ENCODE measurements at regions not wholly inside any gene's neighbourhood (a gene's known extent, or its start where the extent isn't known, plus 50 kb on each side); places are given as distances from the start of the nearest gene placed in this dataset.

DNA sequence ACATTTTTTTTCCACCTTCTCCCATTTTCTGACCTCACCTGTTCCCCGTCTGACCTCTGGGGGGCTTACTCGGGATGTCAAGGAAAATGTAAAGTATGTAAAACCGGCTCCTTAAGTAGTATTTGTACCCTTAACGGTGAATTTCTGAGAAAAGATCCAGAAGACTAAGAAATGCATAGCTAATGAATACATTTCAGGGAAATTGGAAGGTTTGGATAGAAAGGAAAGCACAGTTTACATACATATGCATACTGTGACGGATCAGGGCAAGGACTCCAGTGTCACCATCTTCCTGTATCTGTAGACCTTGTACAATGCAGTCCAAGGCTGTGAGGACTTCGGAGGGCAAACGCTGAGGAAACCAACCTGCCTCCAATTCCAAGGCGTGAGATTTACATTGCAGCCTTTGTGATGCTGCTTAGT is 2185.9 kb upstream of the TENM3 start:
- DNase-seq (ENCODE audit: low spot score), result no peak

DNA sequence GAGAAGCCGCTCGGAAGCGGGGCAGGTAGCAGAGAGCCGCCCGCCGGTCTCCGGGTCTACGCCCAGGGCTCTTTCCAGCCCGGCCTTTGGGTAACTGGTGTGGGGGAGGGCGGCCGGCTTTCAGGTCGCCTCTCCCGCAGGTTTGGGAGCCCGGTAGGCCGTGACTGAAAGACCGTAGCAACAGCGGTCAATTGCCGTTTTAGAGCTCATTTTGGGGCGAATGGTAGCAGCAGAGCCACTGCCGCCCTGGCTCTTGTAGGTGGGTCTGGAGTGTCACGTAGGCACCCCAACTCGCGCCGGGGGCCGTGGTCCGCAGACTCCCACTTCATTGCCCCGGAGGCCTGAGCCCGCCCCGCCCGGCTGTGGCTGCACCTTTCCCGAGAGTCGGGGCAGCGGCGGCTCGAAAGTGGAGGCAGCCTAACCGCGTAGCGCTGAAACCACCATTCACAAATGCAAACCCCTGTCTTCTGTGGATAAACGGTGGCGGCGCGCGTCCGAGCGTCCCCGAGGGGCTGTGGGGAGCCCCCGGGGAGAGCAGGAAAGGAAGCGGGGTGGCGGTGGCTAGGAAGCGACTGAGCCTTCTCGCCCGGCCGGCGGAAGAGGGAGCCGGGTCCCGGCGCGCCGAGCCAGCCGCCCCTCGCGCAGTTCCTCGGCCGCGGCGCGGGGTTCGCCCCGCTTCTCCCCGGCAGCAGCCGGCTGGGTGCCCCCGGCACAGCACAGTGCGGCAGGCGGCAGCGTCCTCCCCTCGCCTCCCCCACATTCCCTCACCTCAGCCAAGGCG is 2185.1 kb upstream of the TENM3 start:
- peak; percentile 35 for DNase-seq (ENCODE audit: low spot score)

DNA sequence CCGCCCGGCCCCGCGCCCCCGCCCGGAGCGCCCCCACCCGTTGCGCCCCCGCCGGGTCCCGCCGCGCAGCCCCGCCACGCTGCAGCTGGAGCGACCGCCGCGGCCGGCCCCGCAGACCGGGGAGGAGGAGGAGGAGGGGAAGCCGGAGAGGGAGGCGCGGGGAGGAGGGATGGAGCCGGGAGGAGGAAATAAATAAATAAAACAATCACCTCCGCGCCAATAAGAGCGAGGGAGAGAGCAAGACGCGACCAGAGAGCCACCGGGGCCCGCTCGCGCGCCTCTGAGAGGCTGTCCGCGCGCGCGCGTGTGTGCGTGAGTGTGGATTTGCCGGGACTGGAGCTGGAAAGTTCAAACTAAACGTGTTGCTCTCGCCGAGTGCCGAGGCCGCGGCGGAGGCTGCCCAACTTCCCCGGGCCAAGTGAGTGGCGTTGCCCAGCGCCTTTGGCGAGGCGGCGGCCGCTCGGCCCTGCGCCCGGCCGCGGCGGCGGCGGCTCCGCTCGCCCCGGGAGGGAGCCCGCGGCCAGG is 2184.4 kb upstream of the TENM3 start:
- peak; percentile 61 for DNase-seq (ENCODE audit: low spot score)

DNA sequence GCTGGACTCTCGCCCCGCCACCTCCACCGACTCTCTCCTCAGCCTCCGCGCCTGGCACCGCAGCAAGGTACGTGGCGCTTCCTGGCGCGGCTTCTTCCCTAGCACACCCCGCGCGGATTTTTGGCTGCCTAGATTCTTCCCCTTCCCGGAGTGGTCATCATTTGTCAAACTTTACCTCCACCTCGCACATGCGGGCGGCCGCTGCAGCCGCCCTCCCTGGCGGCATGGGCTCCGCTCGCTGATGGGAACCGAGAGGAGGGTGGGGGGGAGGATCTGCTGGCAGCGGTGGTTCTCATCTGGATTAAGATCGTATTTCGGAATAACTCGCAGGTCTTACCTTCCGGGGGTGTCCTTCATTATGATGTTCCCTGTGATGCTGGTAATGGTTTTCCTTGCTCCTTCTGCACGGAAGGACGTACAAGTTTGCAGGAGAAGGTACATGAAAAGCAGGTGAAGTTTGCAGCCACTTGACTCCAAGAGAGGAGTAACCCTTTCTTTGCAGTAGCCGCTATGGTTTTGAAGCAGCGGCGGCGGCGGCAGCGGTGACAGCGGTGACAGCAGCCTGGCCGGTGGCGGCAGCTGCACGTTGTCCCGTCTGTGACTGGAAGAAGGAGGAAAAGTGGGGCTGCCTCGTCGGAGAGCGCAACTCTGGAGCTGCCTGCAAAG is 2183.9 kb upstream of the TENM3 start:
- DNase-seq (ENCODE audit: low spot score), result no peak

DNA sequence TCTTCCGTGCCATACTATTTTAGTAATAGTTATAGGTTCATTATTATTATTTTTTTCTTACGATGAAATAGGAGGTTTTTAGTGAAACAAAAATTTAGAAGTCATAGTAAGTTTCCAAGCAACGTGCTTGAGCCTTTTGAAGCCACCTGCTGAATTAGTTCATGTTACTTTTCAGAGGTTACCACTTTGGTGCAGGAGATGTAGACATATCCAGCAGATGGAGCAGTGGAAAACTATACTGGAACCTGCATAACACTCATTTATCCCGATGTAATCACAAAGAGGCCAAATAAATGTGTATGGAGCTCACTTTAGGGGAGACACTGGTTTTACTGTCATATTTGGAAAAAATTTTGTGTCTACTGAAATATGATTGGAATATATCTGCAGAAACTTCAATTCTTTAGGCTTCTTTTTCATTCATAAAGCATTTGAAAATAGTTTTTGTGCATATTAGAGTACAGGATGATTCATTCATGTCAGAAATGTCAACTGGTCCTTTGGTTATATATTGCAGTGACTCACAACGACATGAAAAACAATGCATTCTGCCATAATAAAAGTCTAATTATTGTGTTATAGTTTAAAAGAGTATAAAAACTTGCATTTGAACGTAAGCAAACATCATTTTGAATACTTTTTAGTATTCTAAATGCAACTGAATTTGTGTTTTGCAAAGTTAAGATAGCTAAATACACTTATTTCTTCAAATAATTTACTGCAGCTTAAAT is 2182.9 kb upstream of the TENM3 start:
- DNase-seq (ENCODE audit: low spot score), result no peak

DNA sequence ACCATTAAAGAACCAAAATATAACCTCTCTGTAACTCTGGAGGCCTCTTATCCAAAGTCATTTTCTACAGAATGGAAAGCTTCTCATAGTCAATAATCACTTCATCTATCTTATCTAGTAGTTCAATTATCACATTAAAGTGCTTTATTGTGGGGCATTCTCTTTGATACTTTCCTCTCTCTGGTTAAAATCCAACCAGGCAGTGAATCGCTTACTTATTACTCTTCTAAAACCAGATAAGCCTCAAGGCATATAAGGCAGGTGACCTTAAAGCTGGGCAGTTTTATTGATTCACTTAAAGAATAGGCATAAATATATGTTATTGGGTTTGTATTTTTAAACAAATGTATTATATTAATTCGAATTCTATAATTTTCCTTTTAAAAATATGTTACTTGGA is 2162.1 kb upstream of the TENM3 start:
- DNase-seq (ENCODE audit: low spot score), result no peak

DNA sequence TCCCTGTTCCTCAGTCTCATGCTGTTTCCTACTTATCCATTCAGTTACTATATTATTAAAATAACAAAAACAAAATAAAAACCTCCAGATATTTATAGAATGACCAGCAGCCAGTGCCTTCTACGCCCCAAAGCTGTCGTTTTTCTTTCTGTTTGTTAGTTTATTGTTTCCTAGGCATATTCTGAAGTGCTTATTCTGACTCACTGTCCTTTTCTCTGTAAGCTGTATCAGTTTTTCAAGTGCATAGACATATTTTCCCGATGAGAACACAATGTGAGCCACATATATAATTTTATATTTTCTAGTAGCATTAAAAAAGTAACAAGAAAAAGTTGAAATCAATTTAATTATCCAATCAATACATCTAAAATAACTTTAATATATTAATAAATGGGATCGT is 2158.6 kb upstream of the TENM3 start:
- DNase-seq (ENCODE audit: low spot score), result no peak

DNA sequence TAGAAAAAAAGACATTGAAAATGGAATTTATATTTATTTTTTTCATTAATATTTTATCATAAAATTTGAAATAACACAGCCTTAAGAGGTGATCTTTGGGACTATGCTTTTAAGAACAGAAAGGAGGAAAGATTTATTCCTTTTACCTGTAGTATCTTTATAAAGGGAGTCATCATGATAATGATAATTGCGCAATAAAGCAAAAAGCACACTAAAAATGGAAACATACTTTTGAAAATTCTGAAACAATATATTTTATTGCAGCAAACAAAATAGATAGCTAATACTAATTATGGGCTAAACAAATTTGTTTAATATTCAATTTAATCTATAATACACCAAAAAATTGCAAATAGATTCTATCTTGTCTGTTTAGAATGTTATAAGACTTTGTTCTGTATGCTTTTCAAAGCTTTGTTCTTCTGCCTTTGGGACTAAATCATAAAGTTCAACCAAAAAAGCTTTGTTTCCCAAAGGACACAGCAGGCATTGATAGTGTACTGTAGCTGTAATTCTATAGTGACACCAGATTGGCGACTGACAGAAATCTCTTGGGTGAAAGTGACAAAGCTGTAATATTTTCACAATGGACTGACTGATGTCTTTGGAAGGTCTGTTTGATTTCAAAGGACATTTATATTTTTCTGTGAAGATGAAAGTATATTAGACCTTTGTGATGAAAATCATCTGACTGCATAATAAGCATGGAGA is 2156.6 kb upstream of the TENM3 start:
- no peak for DNase-seq (ENCODE audit: low spot score)

DNA sequence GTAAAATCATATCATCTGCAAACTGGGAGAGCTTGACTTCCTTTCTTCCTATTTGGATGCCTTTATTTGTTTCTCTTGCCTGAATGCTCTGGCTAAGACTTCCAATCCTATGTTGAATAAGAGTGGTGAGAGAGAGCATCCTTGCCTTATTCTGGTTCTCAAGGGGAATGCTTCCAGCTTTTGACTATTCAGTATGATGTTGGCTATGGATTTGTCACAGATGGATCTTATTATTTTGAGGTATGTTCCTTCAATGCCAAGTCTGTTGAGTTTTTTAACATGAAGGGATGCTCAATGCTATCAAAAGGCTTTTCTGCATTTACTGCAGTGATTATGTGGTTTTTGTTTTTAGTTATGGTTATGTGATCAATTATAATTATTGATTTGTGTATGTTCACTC is 2144.6 kb upstream of the TENM3 start:
- DNase-seq (ENCODE audit: low spot score), result no peak

DNA sequence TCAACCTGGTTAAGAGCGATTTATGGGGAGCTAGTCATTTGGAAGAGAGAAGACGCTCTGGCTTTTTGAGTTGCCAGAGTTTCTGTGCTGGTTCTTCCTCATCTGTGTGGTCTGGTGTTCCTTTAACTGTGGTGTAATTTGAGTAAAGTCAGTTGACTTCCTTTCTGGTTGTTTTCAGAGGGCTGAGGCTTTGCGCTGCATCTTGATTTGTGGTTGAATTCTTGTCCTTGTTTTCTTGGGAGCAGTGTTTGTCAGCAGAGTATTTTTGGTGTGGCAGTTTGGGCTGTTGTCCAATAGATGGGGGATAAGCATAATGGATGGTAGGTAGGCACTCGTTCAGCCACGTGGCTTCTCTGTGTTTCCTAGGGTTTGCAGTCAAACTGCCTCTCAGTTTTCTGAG is 2143.2 kb upstream of the TENM3 start:
- DNase-seq (ENCODE audit: low spot score), result no peak

DNA sequence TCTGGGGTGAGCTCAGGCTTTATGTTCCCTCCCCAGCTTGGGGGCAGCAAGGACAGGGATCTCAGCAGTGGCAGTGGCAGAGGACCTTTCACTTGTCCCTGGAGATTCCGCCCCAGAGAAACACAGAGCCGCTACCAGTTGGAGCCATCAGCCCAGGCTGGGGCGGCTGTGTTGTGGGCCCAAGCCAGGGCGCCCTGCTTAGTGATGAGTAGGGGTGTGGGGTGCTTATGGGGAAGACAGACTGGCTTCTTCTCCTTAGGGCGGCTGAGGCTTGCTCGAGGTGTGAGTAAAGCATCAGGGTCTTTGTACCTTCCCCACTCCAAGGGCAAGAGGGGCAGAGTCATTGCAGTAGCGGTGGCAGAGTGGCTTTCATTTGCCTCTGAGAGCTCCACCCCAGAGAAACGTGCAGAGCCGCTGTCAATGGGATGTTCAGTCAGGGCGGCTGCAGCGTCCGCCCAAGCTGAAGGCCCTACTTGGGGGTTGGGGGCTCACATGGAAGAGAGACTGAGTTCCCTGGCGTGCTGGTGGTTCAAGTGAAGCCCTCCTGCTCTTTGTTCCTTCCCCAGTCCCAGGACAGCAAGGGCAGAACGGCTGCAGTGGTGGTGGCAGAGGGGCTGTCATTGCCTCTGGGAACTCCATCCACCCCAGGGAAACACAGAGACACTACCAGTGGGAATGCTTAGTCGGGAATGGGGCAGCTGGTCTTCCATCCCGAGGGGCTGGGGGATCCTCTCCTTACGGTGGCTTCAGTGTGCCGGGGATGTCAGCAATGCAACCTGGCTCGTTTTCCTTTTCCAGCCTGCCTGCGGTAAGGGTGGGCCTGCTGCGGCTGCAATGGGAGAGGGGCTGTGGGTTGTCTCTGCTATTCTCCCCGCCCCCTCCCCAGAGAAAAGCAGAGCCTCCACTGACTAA is 2142.5 kb upstream of the TENM3 start:
- no peak for DNase-seq (ENCODE audit: low spot score)

DNA sequence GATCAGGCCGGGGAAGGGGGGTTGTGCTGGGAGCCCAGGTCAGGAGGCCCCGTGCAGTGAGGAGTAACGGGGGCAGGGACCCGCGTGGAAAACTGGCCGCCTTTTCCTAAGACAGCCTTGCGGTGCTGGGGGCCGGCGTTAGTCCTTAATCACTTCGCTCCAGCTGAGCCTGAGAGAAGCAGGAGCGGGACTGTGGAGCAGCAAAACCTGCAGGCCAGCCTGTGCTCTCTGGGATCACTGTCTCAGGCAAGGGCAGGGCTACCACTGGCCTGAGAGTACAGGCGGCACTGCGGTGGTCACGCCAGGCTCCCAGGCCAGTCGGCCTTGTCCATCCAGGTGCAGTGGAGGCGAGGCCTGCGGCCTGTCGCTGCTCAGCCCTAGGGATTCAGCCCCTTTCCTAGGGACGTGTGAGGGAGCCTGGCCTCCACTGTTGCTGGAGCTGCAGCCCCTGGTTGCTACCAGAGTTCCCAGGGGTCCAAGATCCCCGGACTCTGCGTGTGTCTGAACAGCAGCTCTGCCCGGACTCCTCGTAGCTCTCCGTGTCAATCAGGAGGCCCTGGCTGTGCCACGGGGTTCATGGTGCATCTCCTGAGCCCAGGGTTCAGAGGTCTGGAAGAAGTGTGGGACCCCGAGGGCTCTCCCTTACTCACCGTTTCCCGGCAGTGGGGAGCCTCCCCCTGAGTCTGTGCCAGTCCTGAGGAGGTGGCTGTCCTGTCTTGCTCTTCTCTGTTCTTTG is 2141.7 kb upstream of the TENM3 start:
- no peak for DNase-seq (ENCODE audit: low spot score)

DNA sequence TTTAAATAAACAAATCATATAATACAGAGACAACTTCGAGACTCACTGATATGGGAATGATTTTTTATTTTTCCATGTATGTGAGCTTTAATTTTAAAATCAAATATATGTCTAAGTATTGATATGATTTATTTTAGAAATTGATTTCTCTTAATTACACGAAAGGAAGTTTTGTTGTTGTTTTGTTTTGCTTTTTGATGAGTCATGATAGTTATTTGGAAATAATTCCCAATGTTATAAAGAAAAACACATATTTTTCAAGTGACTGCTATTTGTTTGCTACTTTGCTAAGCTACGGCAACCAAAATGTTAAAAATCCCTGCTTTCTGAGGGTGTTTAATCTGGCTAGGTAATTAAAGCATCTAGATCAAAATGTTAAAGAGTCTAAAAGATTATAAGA is 2139.4 kb upstream of the TENM3 start:
- DNase-seq (ENCODE audit: low spot score), result no peak

DNA sequence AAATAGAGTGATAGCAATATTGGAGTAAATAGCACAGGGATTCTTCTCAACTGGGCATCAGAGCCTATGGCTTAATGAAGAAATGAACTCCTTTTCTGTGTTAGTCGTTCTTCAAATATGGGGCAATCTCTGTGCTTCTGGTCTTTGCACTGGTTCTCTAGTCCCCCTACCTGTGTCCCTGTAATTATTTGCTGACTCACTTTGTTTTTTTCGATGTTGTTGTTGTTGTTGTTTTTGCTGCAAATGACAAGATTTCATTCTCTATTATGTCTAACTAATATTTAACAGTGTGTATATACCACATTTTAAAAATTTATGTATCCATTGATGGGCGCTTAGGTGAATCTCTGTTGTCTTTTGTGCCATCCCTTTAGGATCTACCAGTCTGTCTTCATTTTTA is 2137.8 kb upstream of the TENM3 start:
- no peak for DNase-seq (ENCODE audit: low spot score)

DNA sequence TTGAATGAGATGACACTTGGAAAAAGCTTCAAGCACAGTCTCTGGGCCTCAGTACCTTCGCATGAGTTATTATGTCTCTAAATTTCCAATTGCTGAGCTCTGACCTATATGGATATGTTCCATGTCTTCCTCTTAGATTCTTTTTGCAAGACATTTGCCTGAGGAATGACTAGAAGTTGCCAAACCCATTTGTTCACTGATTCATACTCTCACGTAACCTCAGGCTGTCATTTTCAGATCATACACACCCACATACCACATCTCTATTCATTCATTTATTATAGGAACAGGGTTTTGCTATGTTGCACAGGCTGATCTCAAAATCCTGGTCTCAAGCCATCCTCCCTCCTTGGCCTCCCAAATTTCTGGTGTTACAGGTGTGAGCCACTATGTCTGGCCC is 2137.1 kb upstream of the TENM3 start:
- DNase-seq (ENCODE audit: low spot score), result no peak

DNA sequence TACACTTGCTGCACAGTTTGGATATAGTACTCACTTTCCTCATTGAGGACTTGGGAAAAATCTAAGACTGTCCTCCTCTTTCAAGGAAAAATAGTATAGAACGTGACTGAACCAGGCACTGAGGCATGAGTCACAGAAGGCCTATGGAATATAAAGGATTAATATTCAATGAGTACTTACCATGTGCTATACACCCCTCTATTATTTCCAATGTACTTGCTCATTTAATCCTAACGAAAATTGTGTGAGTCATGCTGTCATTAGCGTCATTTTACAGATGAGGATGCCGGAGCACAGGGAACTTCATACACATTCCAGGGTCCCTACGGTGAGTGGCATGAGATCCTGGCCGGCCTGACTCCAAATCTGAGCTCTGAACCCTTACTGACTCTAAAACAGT is 2136.2 kb upstream of the TENM3 start:
- DNase-seq (ENCODE audit: low spot score), result no peak

DNA sequence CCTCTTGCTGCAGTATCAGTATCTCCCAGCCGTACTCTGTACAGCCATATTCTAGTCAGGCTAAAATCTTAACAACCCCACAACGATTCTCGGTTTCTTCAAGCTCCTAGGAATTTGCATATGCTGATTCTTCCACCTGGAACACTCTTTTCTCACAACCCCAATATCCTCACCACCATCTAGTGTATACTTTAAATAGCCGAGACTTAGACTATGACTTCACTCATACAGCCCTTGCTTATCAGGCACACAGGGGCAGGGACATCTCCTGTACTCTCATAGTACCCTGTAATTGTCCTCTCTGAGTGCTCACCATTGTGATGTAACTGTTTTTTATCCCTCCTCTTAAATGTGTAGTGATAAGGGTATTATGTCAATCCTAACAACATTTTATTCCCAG is 2126.4 kb upstream of the TENM3 start:
- DNase-seq (ENCODE audit: low spot score), result no peak

DNA sequence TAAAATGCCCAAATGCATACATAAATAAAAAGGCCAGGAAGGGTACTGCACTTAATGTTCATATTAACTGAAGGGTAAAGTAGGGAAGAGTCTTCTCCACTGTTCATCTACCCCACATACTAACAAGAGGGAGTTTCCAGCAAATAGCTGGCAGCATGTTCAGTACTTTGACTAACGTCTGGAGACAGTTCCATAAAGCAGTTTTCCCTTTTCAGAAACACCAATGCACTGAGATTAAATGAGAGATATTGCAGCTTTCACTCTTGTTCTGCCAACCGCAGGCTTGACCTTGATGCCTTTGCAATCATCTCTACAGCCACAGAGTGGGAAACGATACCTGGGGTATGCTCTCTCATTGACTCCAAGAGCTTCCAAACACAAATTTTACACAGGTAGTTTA is 2123.1 kb upstream of the TENM3 start:
- DNase-seq (ENCODE audit: low spot score), result no peak

DNA sequence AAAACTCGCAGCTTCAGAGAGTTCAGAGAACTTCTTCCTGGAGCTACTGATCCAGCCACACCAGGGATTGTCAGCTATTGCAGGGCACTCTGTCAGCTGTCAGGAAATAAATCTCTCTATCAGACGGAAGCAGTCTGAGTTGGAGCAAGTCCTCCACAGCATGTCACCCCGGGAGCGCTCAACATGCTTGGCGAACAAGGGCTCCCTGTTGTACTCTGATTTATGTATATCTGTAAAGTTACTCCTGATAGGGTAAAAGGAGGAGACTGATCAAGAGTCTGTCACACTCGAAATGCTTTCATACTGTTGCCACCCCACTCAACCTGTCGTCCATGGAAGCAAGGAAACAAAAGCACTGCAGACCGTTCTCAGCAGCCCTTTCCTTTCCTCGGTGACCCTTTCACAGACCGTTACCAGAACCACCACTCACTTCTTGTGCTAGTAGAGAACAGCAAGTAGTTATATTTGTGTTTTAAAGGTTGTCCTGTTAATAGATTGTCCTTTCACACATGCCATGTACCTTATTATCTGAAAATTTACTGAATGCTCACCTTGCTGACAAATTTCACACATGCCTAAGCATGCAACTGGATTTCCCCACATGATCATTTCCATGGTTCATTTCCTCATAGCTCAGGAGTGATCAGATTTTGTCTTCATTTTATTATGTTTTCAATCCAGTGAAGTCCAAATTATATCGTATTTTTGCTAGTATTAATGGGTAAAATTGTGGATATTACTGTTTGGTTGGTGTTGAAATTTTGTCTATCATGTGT is 2108.9 kb upstream of the TENM3 start:
- DNase-seq (ENCODE audit: low spot score), result no peak

DNA sequence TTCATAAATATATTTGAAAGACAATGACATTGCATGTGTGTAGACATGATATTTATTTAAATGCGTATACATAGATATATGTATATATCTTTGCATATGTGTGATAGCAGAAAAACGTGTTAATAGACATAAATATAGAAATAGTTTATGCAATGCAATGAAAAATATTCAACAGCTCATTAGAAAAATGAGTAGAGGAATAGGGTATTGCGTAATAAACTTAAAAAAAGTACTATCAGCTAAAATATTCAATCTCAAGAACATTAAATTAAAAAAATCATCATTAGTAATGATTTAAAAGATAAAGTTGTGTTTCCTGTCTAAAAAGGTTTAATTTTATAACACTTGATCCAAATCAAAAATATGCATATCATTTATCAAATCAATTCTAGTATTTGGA is 2101.5 kb upstream of the TENM3 start:
- no peak for DNase-seq (ENCODE audit: low spot score)
